IMR-90 (cell line): ENCODE measurements at regions not wholly inside any gene's neighbourhood (a gene's known extent, or its start where the extent isn't known, plus 50 kb on each side); places are given as distances from the start of the nearest gene placed in this dataset.
"Not testable (repeated sequence)": the region's sequence is repeated elsewhere in the genome, so short reads cannot be mapped to it uniquely, and the experiment has no call there.

Experiments used
- ATAC-seq: fragments of 200-7000 bp; cut with Tn5 transposase; 2 replicates; pipeline ENCODE4 v1.9.1; 2020; ENCODE audit warnings: low read depth, mild to moderate bottlenecking, moderate library complexity
- BruUV-seq: library from RNA; stranded (reverse); fragments of 400-500 nt; replicated peaks from 2 replicates; lab custom pipeline; 2021; lab: Mats Ljungman, UMichigan
- CTCF ChIA-PET: fragments of 300-600 bp; formaldehyde crosslinking; extraction: SDS; loops from one replicate; lab custom pipeline; 2021; ENCODE audit warnings: antibody characterized with exemption; lab: Yijun Ruan, JAX
- POLR2A ChIA-PET: fragments of 300-600 bp; sonication (Branson Sonifier 250); formaldehyde crosslinking; loops from one replicate; lab custom pipeline; 2022; ENCODE audit warnings: antibody characterized with exemption; ENCODE audit not compliant: unreplicated experiment; lab: Charles Lee
- DNase-seq: peaks from one replicate; pipeline ENCODE4 v3.0.0; 2013
- H2AFZ ChIP-seq: replicated peaks from 2 replicates; pipeline ENCODE3; 2013; ENCODE audit warnings: low read length, mild to moderate bottlenecking; ENCODE audit not compliant: poor library complexity
- H2AK5ac ChIP-seq: 2 replicates; pipeline ENCODE4 v1.6.1; 2013; ENCODE audit warnings: low read depth, low read length, inconsistent platforms
- H2AK9ac ChIP-seq: replicated peaks from 2 replicates; pipeline ENCODE3; 2013; ENCODE audit warnings: mild to moderate bottlenecking, low read depth, low read length, moderate library complexity; ENCODE audit not compliant: poor library complexity
- H2BK120ac ChIP-seq: 2 replicates; pipeline ENCODE4 v1.6.1; 2013; ENCODE audit warnings: low read depth, low read length, inconsistent platforms
- H2BK15ac ChIP-seq: 3 replicates; pipeline ENCODE4 v1.6.1; 2013; ENCODE audit warnings: low read depth, low read length, inconsistent platforms
- H2BK20ac ChIP-seq: 2 replicates; pipeline ENCODE4 v1.6.1; 2013; ENCODE audit warnings: low read depth, mild to moderate bottlenecking, inconsistent platforms, low read length, moderate library complexity
- H2BK5ac ChIP-seq: 2 replicates; pipeline ENCODE4 v1.6.1; 2013; ENCODE audit warnings: mild to moderate bottlenecking, low read depth, low read length, inconsistent platforms; ENCODE audit not compliant: poor library complexity, severe bottlenecking
- H3K14ac ChIP-seq: replicated peaks from 2 replicates; pipeline ENCODE4 v1.6.1; 2013; ENCODE audit warnings: low read depth, low read length, inconsistent platforms
- H3K18ac ChIP-seq: 2 replicates; pipeline ENCODE4 v1.6.1; 2013; ENCODE audit warnings: low read depth, low read length, control low read depth
- H3K23ac ChIP-seq: 2 replicates; pipeline ENCODE4 v1.6.1; 2013; ENCODE audit warnings: low read depth, low read length, inconsistent platforms
- H3K27ac ChIP-seq: 2 replicates; pipeline ENCODE4 v1.5.1; 2013; ENCODE audit warnings: mild to moderate bottlenecking, control low read depth, low read length; ENCODE audit not compliant: insufficient read depth
- H3K27me3 ChIP-seq: 2 replicates; pipeline ENCODE4 v1.6.1; 2013; ENCODE audit warnings: low read length; ENCODE audit not compliant: control insufficient read depth, insufficient read depth
- H3K36me3 ChIP-seq: 2 replicates; pipeline ENCODE4 v1.6.1; 2013; ENCODE audit warnings: low read length, mixed read lengths; ENCODE audit not compliant: control insufficient read depth, insufficient read depth
- H3K4ac ChIP-seq: 2 replicates; pipeline ENCODE4 v1.6.1; 2013; ENCODE audit warnings: low read depth, low read length, inconsistent platforms
- H3K4me1 ChIP-seq: 2 replicates; pipeline ENCODE4 v1.6.1; 2013; ENCODE audit warnings: low read length, mixed read lengths; ENCODE audit not compliant: control insufficient read depth, insufficient read depth
- H3K4me2 ChIP-seq: 2 replicates; pipeline ENCODE4 v1.6.1; 2013; ENCODE audit warnings: low read depth, mild to moderate bottlenecking, control low read depth, low read length, moderate library complexity
- H3K4me3 ChIP-seq: 2 replicates; pipeline ENCODE4 v1.5.1; 2013; ENCODE audit warnings: low read depth, mild to moderate bottlenecking, control low read depth, low read length, moderate library complexity; ENCODE audit not compliant: insufficient read depth
- H3K56ac ChIP-seq: 2 replicates; pipeline ENCODE4 v1.6.1; 2013; ENCODE audit warnings: low read length, inconsistent platforms; ENCODE audit not compliant: insufficient read depth; ENCODE audit errors: extremely low read depth
- H3K79me1 ChIP-seq, 2 experiments: 2 replicates each; pipeline ENCODE4 v1.6.1; 2013; ENCODE audit warnings: low read length in 2 of 2, inconsistent platforms in 1 of 2, low read depth in 1 of 2
- H3K9ac ChIP-seq: 2 replicates; pipeline ENCODE4 v1.6.1; 2013; ENCODE audit warnings: low read depth, low read length, control low read depth
- H3K9me1 ChIP-seq: 2 replicates; pipeline ENCODE4 v1.6.1; 2013; ENCODE audit warnings: low read length, inconsistent platforms; ENCODE audit not compliant: insufficient read depth
- H3K9me3 ChIP-seq: 2 replicates; pipeline ENCODE4 v1.6.1; 2013; ENCODE audit warnings: low read length; ENCODE audit not compliant: control insufficient read depth, insufficient read depth
- H4K20me1 ChIP-seq: 2 replicates; pipeline ENCODE4 v1.6.1; 2013; ENCODE audit warnings: low read length, inconsistent platforms; ENCODE audit not compliant: insufficient read depth
- H4K5ac ChIP-seq: 2 replicates; pipeline ENCODE4 v1.6.1; 2013; ENCODE audit warnings: mild to moderate bottlenecking, low read depth, low read length, control low read depth
- H4K8ac ChIP-seq, 2 experiments: 2 replicates each; pipeline ENCODE4 v1.6.1; 2013; ENCODE audit warnings: low read depth in 2 of 2, low read length in 2 of 2, control low read depth in 1 of 2, inconsistent platforms in 1 of 2
- H4K91ac ChIP-seq: 2 replicates; pipeline ENCODE4 v1.6.1; 2013; ENCODE audit warnings: low read depth, low read length, inconsistent platforms; ENCODE audit not compliant: insufficient read depth
- BHLHE40 ChIP-seq: fragments of 150-350 bp; IDR thresholded peaks from 2 replicates; pipeline ENCODE4 v1.6.1; 2016; ENCODE audit warnings: mild to moderate bottlenecking, low read depth, low read length
- MAZ ChIP-seq: IDR thresholded peaks from 2 replicates; pipeline ENCODE4 v1.6.1; 2012; ENCODE audit warnings: low read depth, mild to moderate bottlenecking, low read length, improper control_type of control experiment, moderate library complexity, borderline replicate concordance
- MXI1 ChIP-seq: IDR thresholded peaks from 2 replicates; pipeline ENCODE4 v1.6.1; 2012; ENCODE audit warnings: low read depth, mild to moderate bottlenecking, low read length, moderate library complexity, borderline replicate concordance
- POLR2A ChIP-seq: IDR thresholded peaks from 2 replicates; pipeline ENCODE4 v1.6.1; 2012; ENCODE audit warnings: mild to moderate bottlenecking, low read depth, low read length
- RAD21 ChIP-seq: IDR thresholded peaks from 2 replicates; pipeline ENCODE4 v1.6.1; 2012; ENCODE audit warnings: low read length, improper control_type of control experiment
- RCOR1 ChIP-seq: IDR thresholded peaks from 2 replicates; pipeline ENCODE4 v1.6.1; 2012; ENCODE audit warnings: mild to moderate bottlenecking, low read length, improper control_type of control experiment; ENCODE audit not compliant: insufficient replicate concordance
- SMC3 ChIP-seq: fragments of 150-350 bp; IDR thresholded peaks from 2 replicates; pipeline ENCODE4 v1.6.1; 2016; ENCODE audit warnings: low read depth, mild to moderate bottlenecking, antibody characterized with exemption, low read length, moderate library complexity
- WGBS, 2 experiments: methylation state at CpG; one replicate each; pipeline versions ENCODE4 v1.1.5 to v1.1.7; 2013; ENCODE audit warnings: missing lambda C conversion rate in 2 of 2; ENCODE audit not compliant: insufficient read length in 1 of 2; ENCODE audit errors: extremely low coverage in 2 of 2; 5-methylcytosine and 5-hydroxymethylcytosine counted together
- dilution Hi-C: fragments of 300-500 bp; cut with HindIII; formaldehyde crosslinking; loops from one replicate; pipeline ENCODE4 v1.14.3; 2018; ENCODE audit warnings: low sequenced_read_pairs; ENCODE audit not compliant: unreplicated experiment
- in situ Hi-C: fragments of 300-500 bp; cut with MboI; formaldehyde crosslinking; loops from 3 replicates; pipeline ENCODE4 v1.14.3; 2019; ENCODE audit warnings: low sequenced_read_pairs, inconsistent platforms, mixed read lengths
- intact Hi-C: fragments of 100-400 bp; cut with micrococcal nuclease; formaldehyde crosslinking; loops from 2 replicates; pipeline ENCODE4 v1.10.0; 2022
- TF ChIP-seq, protein P1 (sequence below): conservative IDR thresholded peaks from 2 replicates; pipeline ENCODE4 v1.5.1; 2012; ENCODE audit warnings: mild to moderate bottlenecking, low read depth, low read length, improper control_type of control experiment

DNA sequence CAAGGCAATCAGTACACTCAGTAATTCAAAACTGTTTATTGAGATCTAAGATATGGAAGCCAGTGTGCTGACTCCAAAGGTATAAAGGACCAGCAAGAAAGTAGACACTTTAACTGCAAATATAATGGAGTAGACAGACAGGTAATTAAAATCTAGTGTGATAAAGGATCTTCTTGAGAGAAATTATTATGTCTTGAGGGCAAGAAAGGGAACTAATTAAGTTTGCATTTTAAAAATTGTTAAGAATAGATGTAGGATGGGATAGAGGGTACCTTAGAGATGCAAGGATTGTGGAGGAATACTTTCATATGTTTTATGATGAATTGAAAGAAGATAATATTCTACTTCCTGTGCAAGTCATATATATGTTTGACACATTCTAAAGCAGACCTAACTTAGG lies 825.3 kb downstream of the LTN1 start:
- TF ChIP-seq SMC3, result no peak
- TF ChIP-seq BHLHE40, result no peak
- TF ChIP-seq RAD21, result no peak
- no peak for TF ChIP-seq RCOR1
- TF ChIP-seq MAZ, result no peak
- TF ChIP-seq MXI1, result no peak
- TF ChIP-seq, protein P1, sequence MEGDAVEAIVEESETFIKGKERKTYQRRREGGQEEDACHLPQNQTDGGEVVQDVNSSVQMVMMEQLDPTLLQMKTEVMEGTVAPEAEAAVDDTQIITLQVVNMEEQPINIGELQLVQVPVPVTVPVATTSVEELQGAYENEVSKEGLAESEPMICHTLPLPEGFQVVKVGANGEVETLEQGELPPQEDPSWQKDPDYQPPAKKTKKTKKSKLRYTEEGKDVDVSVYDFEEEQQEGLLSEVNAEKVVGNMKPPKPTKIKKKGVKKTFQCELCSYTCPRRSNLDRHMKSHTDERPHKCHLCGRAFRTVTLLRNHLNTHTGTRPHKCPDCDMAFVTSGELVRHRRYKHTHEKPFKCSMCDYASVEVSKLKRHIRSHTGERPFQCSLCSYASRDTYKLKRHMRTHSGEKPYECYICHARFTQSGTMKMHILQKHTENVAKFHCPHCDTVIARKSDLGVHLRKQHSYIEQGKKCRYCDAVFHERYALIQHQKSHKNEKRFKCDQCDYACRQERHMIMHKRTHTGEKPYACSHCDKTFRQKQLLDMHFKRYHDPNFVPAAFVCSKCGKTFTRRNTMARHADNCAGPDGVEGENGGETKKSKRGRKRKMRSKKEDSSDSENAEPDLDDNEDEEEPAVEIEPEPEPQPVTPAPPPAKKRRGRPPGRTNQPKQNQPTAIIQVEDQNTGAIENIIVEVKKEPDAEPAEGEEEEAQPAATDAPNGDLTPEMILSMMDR, result no peak
- TF ChIP-seq POLR2A, result no peak
- Histone ChIP-seq H3K36me3 (no peaks in the 10 kb centered on the region), H4K5ac (no peak overlapping the region), H3K27me3 (no peaks in the 10 kb centered on the region), H2BK15ac (no peak overlapping the region; the same call in 2 of the 3 replicates), H2BK20ac (no peak overlapping the region), H3K27ac (no peak overlapping the region), H3K9me1 (no peaks in the 10 kb centered on the region), H2BK5ac (no peak overlapping the region), H3K56ac (no peak overlapping the region), H3K4me3 (no peak overlapping the region), H3K14ac (no peak overlapping the region), H2AK9ac (no peak overlapping the region), H3K9me3 (no peaks in the 10 kb centered on the region), H3K4me1 (no peaks in the 10 kb centered on the region), H3K79me1 (no peaks in the 10 kb centered on the region), H4K8ac (no peak overlapping the region; a peak in 1 of 4 replicates), H2BK120ac (no peak overlapping the region), H3K18ac (no peak overlapping the region), H2AK5ac (no peak overlapping the region), H3K9ac (no peak overlapping the region), H3K4me2 (no peak overlapping the region), H3K23ac (no peak overlapping the region), H2AFZ (no peak overlapping the region), H3K4ac (no peak overlapping the region), H4K91ac (no peak overlapping the region), H4K20me1 (no peaks in the 10 kb centered on the region)
- no TSS peak for BruUV-seq
- ChIA-PET POLR2A (no interaction called here), CTCF (no interaction called here)
- in situ Hi-C loops, result no loop called here
- no peak for DNase-seq
- intact Hi-C loops, result no loop called here
- dilution Hi-C loops, result no loop called here
- no peak for ATAC-seq

DNA sequence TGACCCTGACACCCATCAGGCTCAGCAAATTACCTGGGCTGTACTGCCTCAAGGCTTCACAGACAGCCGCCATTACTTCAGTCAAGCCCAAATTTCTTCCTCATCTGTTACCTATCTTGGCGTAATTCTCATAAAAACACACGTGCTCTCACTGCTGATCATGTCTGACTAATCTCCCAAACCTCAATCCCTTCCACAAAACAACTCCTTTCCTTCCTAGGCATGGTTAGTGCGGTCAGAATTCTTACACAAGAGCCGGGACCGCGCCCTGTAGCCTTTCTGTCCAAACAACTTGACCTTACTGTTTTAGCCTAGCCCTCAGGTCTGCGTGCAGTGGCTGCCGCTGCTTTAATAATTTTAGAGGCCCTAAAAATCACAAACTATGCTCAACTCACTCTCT lies 828.2 kb downstream of the LTN1 start:
- 89% methylated on average over 7 of the region's 9 CpGs; no CpG with 5 or more reads in 1 of the 2 experiments for WGBS, 2 experiments
- DNase-seq, result not testable (repeated sequence)

More for the DNA sequence above, 828.2 kb downstream of the LTN1 start:
- H3K36me3 ChIP-seq, H3K27ac ChIP-seq, H3K79me1 ChIP-seq, H3K56ac ChIP-seq, dilution Hi-C loops, H3K27me3 ChIP-seq, H3K4ac ChIP-seq, intact Hi-C loops, POLR2A ChIA-PET, H2AFZ ChIP-seq, H4K8ac ChIP-seq, H2AK5ac ChIP-seq, H2BK5ac ChIP-seq, BruUV-seq, H3K4me3 ChIP-seq, H4K5ac ChIP-seq, CTCF ChIA-PET, H3K18ac ChIP-seq, H2BK15ac ChIP-seq, in situ Hi-C loops, H2BK20ac ChIP-seq, H3K23ac ChIP-seq, ATAC-seq, H3K4me2 ChIP-seq, H3K9ac ChIP-seq, H4K91ac ChIP-seq, H3K14ac ChIP-seq, H3K4me1 ChIP-seq, H2AK9ac ChIP-seq, H4K20me1 ChIP-seq, H2BK120ac ChIP-seq, H3K9me3 ChIP-seq, H3K9me1 ChIP-seq: not testable (repeated sequence)
